C4-2B (cell line): ENCODE measurements at regions not wholly inside any gene's neighbourhood (a gene's known extent, or its start where the extent isn't known, plus 50 kb on each side); places are given as distances from the start of the nearest gene placed in this dataset.

ENCODE experiments used
- ZFX ChIP-seq: fragments of 450-650 bp; IDR thresholded peaks from 2 replicates; pipeline ENCODE4 v1.6.1; 2017
- TF ChIP-seq, protein P1 (sequence below): fragments of 450-650 bp; conservative IDR thresholded peaks from 2 replicates; pipeline ENCODE4 v1.5.1; 2017; ENCODE audit warnings: mild to moderate bottlenecking

DNA sequence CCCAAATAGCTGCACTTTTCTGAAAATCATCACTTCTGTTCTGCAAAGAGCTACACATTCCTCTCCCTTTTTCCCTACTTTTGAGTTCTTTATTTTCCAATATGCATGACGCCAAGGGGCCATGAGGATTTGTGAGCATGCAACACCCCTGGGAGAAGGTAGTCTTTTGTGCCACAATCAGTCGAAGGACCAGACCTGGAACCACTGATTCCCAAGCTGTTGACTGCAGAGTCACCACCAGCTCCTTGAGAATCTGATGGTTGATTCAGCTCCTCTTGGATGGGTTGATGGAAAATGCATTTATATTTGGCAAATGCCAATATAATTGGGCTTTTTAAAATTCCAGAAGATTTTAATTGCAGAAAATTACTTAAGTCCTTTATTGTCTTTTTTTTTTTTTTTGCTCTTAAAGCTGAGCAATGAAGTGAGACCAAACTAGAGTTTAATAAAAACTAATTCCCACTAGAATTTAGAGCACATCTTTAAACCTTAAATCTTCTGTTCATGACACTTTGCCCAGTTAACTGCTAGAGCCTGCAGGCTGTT lies 554.1 kb downstream of the TNS3 start:
- TF ChIP-seq, protein P1, sequence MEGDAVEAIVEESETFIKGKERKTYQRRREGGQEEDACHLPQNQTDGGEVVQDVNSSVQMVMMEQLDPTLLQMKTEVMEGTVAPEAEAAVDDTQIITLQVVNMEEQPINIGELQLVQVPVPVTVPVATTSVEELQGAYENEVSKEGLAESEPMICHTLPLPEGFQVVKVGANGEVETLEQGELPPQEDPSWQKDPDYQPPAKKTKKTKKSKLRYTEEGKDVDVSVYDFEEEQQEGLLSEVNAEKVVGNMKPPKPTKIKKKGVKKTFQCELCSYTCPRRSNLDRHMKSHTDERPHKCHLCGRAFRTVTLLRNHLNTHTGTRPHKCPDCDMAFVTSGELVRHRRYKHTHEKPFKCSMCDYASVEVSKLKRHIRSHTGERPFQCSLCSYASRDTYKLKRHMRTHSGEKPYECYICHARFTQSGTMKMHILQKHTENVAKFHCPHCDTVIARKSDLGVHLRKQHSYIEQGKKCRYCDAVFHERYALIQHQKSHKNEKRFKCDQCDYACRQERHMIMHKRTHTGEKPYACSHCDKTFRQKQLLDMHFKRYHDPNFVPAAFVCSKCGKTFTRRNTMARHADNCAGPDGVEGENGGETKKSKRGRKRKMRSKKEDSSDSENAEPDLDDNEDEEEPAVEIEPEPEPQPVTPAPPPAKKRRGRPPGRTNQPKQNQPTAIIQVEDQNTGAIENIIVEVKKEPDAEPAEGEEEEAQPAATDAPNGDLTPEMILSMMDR, result no peak
- no peak for TF ChIP-seq ZFX
